ENCODE measurements at regions not wholly inside any gene's neighbourhood (a gene's known extent, or its start where the extent isn't known, plus 50 kb on each side); places are given as distances from the start of the nearest gene placed in this dataset.

- TF ChIP-seq CTCF (IDR thresholded peaks at IDR 0.05 in 2 of 3, conservative IDR thresholded peaks at IDR 0.05 in 1 of 3; ENCODE audit: control insufficient read depth in 2 of 3, extremely low read depth in 1 of 3, insufficient read depth in 1 of 3, low read depth in 3 of 3, low read length in 3 of 3) (no peak), POLR2A (IDR thresholded peaks at IDR 0.05; ENCODE audit: low read depth, low read length) (no peak), USF2 (IDR thresholded peaks at IDR 0.05; ENCODE audit: borderline replicate concordance, low read depth, low read length) (no peak), ZBED1 (IDR thresholded peaks at IDR 0.05; ENCODE audit: borderline replicate concordance) (no peak), TCF7 (IDR thresholded peaks at IDR 0.05; ENCODE audit: borderline replicate concordance) (no peak), ZNF207 (IDR thresholded peaks at IDR 0.05; ENCODE audit: borderline replicate concordance) (no peak), KDM1A (IDR thresholded peaks at IDR 0.05; ENCODE audit: borderline replicate concordance) (no peak), RAD21 (IDR thresholded peaks at IDR 0.05; ENCODE audit: insufficient read depth, low read depth, low read length) (no peak), BCL3 (IDR thresholded peaks at IDR 0.05; ENCODE audit: borderline replicate concordance, insufficient read depth, low read depth, low read length, poor library complexity, severe bottlenecking) (no peak), SRF (IDR thresholded peaks at IDR 0.05; ENCODE audit: low read depth in 2 of 2, low read length in 2 of 2) (no peak)
These were observed 305.6 kb downstream of the COG6 start for GRCh38 chr13:39961036-39961435.
